SK-N-SH (cell line): ENCODE measurements at regions not wholly inside any gene's neighbourhood (a gene's known extent, or its start where the extent isn't known, plus 50 kb on each side); places are given as distances from the start of the nearest gene placed in this dataset.

Experiments
- CTCF ChIA-PET: fragments of 300-600, 350-600 bp; formaldehyde crosslinking; extraction: SDS; loops from one replicate; lab custom pipeline; 2021; lab: Yijun Ruan, JAX
- POLR2A ChIA-PET: fragments of 350-600 bp; sonication (Branson Sonifier 250); formaldehyde crosslinking; extraction: SDS; loops from one replicate; lab custom pipeline; 2020; ENCODE audit warnings: antibody characterized with exemption, inconsistent platforms; lab: Yijun Ruan, JAX
- DNase-seq: peaks from one replicate; pipeline ENCODE4 v3.0.0; 2012
- H2AFZ ChIP-seq: fragments of 200-600 bp; sonication (generic); 2 replicates; pipeline ENCODE4 v1.8.1; 2016; ENCODE audit warnings: antibody characterized with exemption, mild to moderate bottlenecking, low read depth
- H3F3A ChIP-seq: fragments of 200-600 bp; sonication (generic); replicated peaks from 2 replicates; pipeline ENCODE3; 2016; ENCODE audit warnings: antibody characterized with exemption, mild to moderate bottlenecking; ENCODE audit not compliant: insufficient read depth
- H3K27ac ChIP-seq, 2 experiments: fragments of 200-500 bp in 1 of 2; fragments of 200-600 bp in 1 of 2; sonication (Bioruptor generic) in 1 of 2; sonication (generic), shearing (Covaris generic) in 1 of 2; 2 replicates each; pipeline versions ENCODE4 v1.5.1 to v1.6.1; 2014 to 2016; ENCODE audit warnings: low read depth in 2 of 2, inconsistent platforms in 1 of 2, low read length in 1 of 2, mild to moderate bottlenecking in 1 of 2, mixed read lengths in 1 of 2
- H3K27me3 ChIP-seq: fragments of 200-600 bp; sonication (generic), shearing (Covaris generic); 2 replicates; pipeline ENCODE4 v1.6.1; 2016; ENCODE audit warnings: mixed run types; ENCODE audit not compliant: insufficient read depth
- H3K36me3 ChIP-seq, 2 experiments: fragments of 200-500 bp in 1 of 2; fragments of 200-600 bp in 1 of 2; sonication (Bioruptor generic) in 1 of 2; sonication (generic) in 1 of 2; replicated peaks in 1 of 2; 2 replicates each; pipeline versions ENCODE3 to v1.5.1; 2014 to 2016; ENCODE audit warnings: low read length in 1 of 2, mild to moderate bottlenecking in 1 of 2; ENCODE audit not compliant: insufficient read depth in 2 of 2, control insufficient read depth in 1 of 2
- H3K4me1 ChIP-seq, 2 experiments: fragments of 200-500 bp in 1 of 2; fragments of 200-600 bp in 1 of 2; sonication (Bioruptor generic) in 1 of 2; sonication (generic), shearing (Covaris generic) in 1 of 2; 2 replicates each; pipeline versions ENCODE4 v1.5.1 to v1.6.1; 2014 to 2016; ENCODE audit warnings: low read depth in 1 of 2, low read length in 1 of 2, mixed run types in 1 of 2; ENCODE audit not compliant: insufficient read depth in 2 of 2, control insufficient read depth in 1 of 2
- H3K4me2 ChIP-seq: fragments of 200-600 bp; sonication (generic), shearing (Covaris generic); 2 replicates; pipeline ENCODE4 v1.6.1; 2017; ENCODE audit warnings: mixed run types
- H3K4me3 ChIP-seq, 2 experiments: fragments of 200-500 bp in 1 of 2; fragments of 200-600 bp in 1 of 2; sonication (Bioruptor generic) in 1 of 2; sonication (generic), shearing (Covaris generic) in 1 of 2; 2 replicates each; pipeline versions ENCODE4 v1.5.1 to v1.8.1; 2014 to 2016; ENCODE audit warnings: low read depth in 2 of 2, inconsistent platforms in 1 of 2, low read length in 1 of 2, mild to moderate bottlenecking in 1 of 2, mixed read lengths in 1 of 2, moderate library complexity in 1 of 2
- H3K79me2 ChIP-seq: fragments of 200-600 bp; sonication (generic); 2 replicates; pipeline ENCODE4 v1.8.1; 2017; ENCODE audit warnings: mild to moderate bottlenecking; ENCODE audit not compliant: insufficient read depth
- H3K9ac ChIP-seq: fragments of 200-600 bp; sonication (generic); 2 replicates; pipeline ENCODE4 v1.6.1; 2017; ENCODE audit warnings: mixed run types
- H3K9me2 ChIP-seq: fragments of 200-600 bp; sonication (generic); 2 replicates; pipeline ENCODE4 v1.6.1; 2017; ENCODE audit warnings: mixed run types
- H3K9me3 ChIP-seq: fragments of 200-600 bp; sonication (generic); 2 replicates; pipeline ENCODE4 v1.6.1; 2017; ENCODE audit warnings: mixed run types, mild to moderate bottlenecking, moderate library complexity
- H4K20me1 ChIP-seq: fragments of 200-600 bp; sonication (generic); 2 replicates; pipeline ENCODE4 v1.6.1; 2017; ENCODE audit warnings: mild to moderate bottlenecking, mixed run types; ENCODE audit not compliant: insufficient read depth
- EP300 ChIP-seq, 2 experiments: IDR thresholded peaks; 2 replicates each; pipeline versions ENCODE4 v1.4.0 to v1.6.1; 2012; ENCODE audit warnings: borderline replicate concordance in 1 of 2, low read depth in 1 of 2, low read length in 1 of 2
- EZH2phosphoT487 ChIP-seq: fragments of 200-600 bp; sonication (generic); IDR thresholded peaks from 2 replicates; pipeline ENCODE4 v1.6.1; 2017; ENCODE audit warnings: low read depth, mixed run types, mild to moderate bottlenecking, antibody characterized with exemption, moderate library complexity, borderline replicate concordance
- FOSL2 ChIP-seq: IDR thresholded peaks from 2 replicates; pipeline ENCODE4 v1.4.0; 2012; ENCODE audit warnings: low read depth, mild to moderate bottlenecking, moderate library complexity, borderline replicate concordance
- FOXJ3 ChIP-seq: sonication (generic); formaldehyde crosslinking; IDR thresholded peaks from 2 replicates; pipeline ENCODE4 v1.5.1; 2020; ENCODE audit warnings: mild to moderate bottlenecking, missing genetic modification reagents
- FOXM1 ChIP-seq: IDR thresholded peaks from 2 replicates; pipeline ENCODE4 v1.4.0; 2012; ENCODE audit warnings: low read depth, mild to moderate bottlenecking
- GABPA ChIP-seq: IDR thresholded peaks from 2 replicates; pipeline ENCODE4 v1.4.0; 2012; ENCODE audit warnings: low read depth, mild to moderate bottlenecking
- GATA2 ChIP-seq: sonication (generic); formaldehyde crosslinking; IDR thresholded peaks from 2 replicates; pipeline ENCODE4 v1.5.0; 2020; ENCODE audit warnings: mild to moderate bottlenecking, missing genetic modification reagents
- NRF1 ChIP-seq: IDR thresholded peaks from 2 replicates; pipeline ENCODE4 v1.6.1; 2012; ENCODE audit warnings: low read depth, mild to moderate bottlenecking, low read length
- RAD21 ChIP-seq: IDR thresholded peaks from 2 replicates; pipeline ENCODE4 v1.6.1; 2012; ENCODE audit warnings: mild to moderate bottlenecking, low read length
- RFX5 ChIP-seq: IDR thresholded peaks from 2 replicates; pipeline ENCODE4 v1.6.1; 2012; ENCODE audit warnings: mild to moderate bottlenecking, improper control_type of control experiment, low read length
- SIN3A ChIP-seq: IDR thresholded peaks from 2 replicates; pipeline ENCODE4 v1.6.1; 2012; ENCODE audit warnings: low read depth, mild to moderate bottlenecking, low read length, moderate library complexity, borderline replicate concordance
- SMC3 ChIP-seq: IDR thresholded peaks from 2 replicates; pipeline ENCODE4 v1.6.1; 2012; ENCODE audit warnings: low read depth, low read length, improper control_type of control experiment
- TAF1 ChIP-seq: IDR thresholded peaks from 2 replicates; pipeline ENCODE4 v1.6.1; 2012; ENCODE audit warnings: low read depth, mild to moderate bottlenecking, low read length, moderate library complexity, borderline replicate concordance
- TCF12 ChIP-seq: IDR thresholded peaks from 2 replicates; pipeline ENCODE4 v1.4.0; 2012
- TEAD4 ChIP-seq: IDR thresholded peaks from 2 replicates; pipeline ENCODE4 v1.4.0; 2012; ENCODE audit warnings: mild to moderate bottlenecking, borderline replicate concordance; ENCODE audit not compliant: insufficient read depth
- WGBS: methylation state at CpG from one replicate; pipeline ENCODE4 v1.1.6; 2017; ENCODE audit warnings: low lambda C conversion rate; 5-methylcytosine and 5-hydroxymethylcytosine counted together
- TF ChIP-seq, protein P1 (sequence below): fragments of 150-350 bp; IDR thresholded peaks from 2 replicates; pipeline ENCODE4 v1.6.1; 2017; ENCODE audit warnings: antibody characterized with exemption, low read length, low read depth, borderline replicate concordance
- TF ChIP-seq, protein P2 (sequence below): IDR thresholded peaks from 2 replicates; pipeline ENCODE4 v1.4.0; 2012; ENCODE audit warnings: low read depth
- TF ChIP-seq, protein P3 (sequence below): IDR thresholded peaks from 2 replicates; pipeline ENCODE4 v1.4.0; 2012; ENCODE audit warnings: low read depth, borderline replicate concordance
- TF ChIP-seq, protein P4 (sequence below): IDR thresholded peaks from 2 replicates; pipeline ENCODE4 v1.4.0; 2012; ENCODE audit warnings: low read depth, borderline replicate concordance
- TF ChIP-seq, protein P5 (sequence below): IDR thresholded peaks from 2 replicates; pipeline ENCODE4 v1.6.1; 2012; ENCODE audit warnings: mild to moderate bottlenecking, low read depth, low read length, moderate library complexity

DNA sequence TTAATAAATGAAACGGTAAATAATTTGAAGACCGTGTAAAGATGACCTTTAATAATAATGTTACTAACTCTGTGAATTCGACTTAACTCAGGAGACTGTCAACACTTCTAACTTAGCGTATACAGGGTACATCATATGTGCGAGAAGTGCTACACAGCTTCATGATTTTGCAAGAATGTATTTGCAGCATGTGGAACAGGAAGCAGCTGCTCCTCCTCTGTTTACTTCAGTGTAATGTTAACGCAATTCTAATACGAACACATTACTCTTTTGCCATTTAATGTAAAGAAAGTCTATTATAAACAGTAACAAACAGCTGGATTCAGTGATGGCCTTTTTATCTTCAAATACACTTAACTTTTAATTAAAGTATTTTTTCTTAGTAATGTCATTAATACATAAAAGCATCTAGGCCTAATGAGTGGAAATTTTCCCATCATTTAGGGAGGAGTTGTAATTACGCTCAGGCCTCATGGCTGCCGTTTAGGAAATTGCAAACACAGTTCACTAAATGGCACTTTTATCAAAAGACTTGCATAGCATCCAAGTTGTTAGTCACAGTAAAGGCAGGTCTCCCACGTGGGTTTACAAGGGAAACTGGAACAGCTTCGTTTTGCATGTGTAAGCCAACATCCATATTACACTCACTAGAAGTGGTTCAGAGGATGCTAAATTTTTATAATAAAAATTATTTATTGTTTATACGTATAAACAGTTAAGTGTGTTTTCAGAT, 635.7 kb downstream of the FBXO15 start:
- Histone ChIP-seq H3K79me2 (no peaks in the 10 kb centered on the region), H3K4me1 (no peaks in the 10 kb centered on the region; a peak in 2 of 4 replicates)
- TF ChIP-seq RFX5 (no peak), SIN3A (no peak), TEAD4 (no peak), EZH2phosphoT487 (no peak), FOXJ3 (no peak), RAD21 (no peak), FOXM1 (no peak), TCF12 (no peak), GABPA (no peak), TAF1 (no peak), NRF1 (no peak), SMC3 (no peak), GATA2 (CRISPR knock-in tag) (no peak), FOSL2 (no peak), EP300 (IDR thresholded peaks at IDR 0.05; ENCODE audit: borderline replicate concordance in 1 of 2, low read depth in 1 of 2, low read length in 1 of 2) (no peak)
- TF ChIP-seq, protein P1, sequence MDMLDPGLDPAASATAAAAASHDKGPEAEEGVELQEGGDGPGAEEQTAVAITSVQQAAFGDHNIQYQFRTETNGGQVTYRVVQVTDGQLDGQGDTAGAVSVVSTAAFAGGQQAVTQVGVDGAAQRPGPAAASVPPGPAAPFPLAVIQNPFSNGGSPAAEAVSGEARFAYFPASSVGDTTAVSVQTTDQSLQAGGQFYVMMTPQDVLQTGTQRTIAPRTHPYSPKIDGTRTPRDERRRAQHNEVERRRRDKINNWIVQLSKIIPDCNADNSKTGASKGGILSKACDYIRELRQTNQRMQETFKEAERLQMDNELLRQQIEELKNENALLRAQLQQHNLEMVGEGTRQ, result no peak
- TF ChIP-seq, protein P2, sequence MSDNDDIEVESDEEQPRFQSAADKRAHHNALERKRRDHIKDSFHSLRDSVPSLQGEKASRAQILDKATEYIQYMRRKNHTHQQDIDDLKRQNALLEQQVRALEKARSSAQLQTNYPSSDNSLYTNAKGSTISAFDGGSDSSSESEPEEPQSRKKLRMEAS, result no peak
- TF ChIP-seq, protein P3, sequence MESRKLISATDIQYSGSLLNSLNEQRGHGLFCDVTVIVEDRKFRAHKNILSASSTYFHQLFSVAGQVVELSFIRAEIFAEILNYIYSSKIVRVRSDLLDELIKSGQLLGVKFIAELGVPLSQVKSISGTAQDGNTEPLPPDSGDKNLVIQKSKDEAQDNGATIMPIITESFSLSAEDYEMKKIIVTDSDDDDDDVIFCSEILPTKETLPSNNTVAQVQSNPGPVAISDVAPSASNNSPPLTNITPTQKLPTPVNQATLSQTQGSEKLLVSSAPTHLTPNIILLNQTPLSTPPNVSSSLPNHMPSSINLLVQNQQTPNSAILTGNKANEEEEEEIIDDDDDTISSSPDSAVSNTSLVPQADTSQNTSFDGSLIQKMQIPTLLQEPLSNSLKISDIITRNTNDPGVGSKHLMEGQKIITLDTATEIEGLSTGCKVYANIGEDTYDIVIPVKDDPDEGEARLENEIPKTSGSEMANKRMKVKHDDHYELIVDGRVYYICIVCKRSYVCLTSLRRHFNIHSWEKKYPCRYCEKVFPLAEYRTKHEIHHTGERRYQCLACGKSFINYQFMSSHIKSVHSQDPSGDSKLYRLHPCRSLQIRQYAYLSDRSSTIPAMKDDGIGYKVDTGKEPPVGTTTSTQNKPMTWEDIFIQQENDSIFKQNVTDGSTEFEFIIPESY, result no peak
- TF ChIP-seq, protein P4, sequence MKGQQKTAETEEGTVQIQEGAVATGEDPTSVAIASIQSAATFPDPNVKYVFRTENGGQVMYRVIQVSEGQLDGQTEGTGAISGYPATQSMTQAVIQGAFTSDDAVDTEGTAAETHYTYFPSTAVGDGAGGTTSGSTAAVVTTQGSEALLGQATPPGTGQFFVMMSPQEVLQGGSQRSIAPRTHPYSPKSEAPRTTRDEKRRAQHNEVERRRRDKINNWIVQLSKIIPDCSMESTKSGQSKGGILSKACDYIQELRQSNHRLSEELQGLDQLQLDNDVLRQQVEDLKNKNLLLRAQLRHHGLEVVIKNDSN, result no peak
- TF ChIP-seq, protein P5, sequence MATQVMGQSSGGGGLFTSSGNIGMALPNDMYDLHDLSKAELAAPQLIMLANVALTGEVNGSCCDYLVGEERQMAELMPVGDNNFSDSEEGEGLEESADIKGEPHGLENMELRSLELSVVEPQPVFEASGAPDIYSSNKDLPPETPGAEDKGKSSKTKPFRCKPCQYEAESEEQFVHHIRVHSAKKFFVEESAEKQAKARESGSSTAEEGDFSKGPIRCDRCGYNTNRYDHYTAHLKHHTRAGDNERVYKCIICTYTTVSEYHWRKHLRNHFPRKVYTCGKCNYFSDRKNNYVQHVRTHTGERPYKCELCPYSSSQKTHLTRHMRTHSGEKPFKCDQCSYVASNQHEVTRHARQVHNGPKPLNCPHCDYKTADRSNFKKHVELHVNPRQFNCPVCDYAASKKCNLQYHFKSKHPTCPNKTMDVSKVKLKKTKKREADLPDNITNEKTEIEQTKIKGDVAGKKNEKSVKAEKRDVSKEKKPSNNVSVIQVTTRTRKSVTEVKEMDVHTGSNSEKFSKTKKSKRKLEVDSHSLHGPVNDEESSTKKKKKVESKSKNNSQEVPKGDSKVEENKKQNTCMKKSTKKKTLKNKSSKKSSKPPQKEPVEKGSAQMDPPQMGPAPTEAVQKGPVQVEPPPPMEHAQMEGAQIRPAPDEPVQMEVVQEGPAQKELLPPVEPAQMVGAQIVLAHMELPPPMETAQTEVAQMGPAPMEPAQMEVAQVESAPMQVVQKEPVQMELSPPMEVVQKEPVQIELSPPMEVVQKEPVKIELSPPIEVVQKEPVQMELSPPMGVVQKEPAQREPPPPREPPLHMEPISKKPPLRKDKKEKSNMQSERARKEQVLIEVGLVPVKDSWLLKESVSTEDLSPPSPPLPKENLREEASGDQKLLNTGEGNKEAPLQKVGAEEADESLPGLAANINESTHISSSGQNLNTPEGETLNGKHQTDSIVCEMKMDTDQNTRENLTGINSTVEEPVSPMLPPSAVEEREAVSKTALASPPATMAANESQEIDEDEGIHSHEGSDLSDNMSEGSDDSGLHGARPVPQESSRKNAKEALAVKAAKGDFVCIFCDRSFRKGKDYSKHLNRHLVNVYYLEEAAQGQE, result no peak
- TF ChIP-seq, all 33 proteins: peak for 0
- Histone ChIP-seq H3K4me3 (no peak overlapping the region), H3K27ac (no peak overlapping the region; a peak in 1 of 4 replicates), H3F3A (peaks cover 16% of the 10 kb centered on the region), H3K9ac (no peak overlapping the region), H3K36me3 (no peaks in the 10 kb centered on the region), H3K4me2 (no peak overlapping the region), H3K27me3 (no peaks in the 10 kb centered on the region), H4K20me1 (no peaks in the 10 kb centered on the region), H2AFZ (no peak overlapping the region; the same call in 1 of the 2 replicates), H3K9me2 (no peaks in the 10 kb centered on the region), H3K9me3 (no peaks in the 10 kb centered on the region)
- CTCF ChIA-PET, result no interaction called here
- POLR2A ChIA-PET, result no interaction called here
- no peak for DNase-seq
- WGBS, result 24% methylated on average over 12 of the region's 12 CpGs
